Osteocyte (in vitro differentiated cells): ENCODE measurements at regions not wholly inside any gene's neighbourhood (a gene's known extent, or its start where the extent isn't known, plus 50 kb on each side); places are given as distances from the start of the nearest gene placed in this dataset.

ENCODE experiments used
- DNase-seq: peaks from one replicate; pipeline ENCODE4 v3.0.0; 2021; ENCODE audit warnings: mixed read lengths; ENCODE audit not compliant: unreplicated experiment; ENCODE audit errors: extremely low spot score
- H3K27ac Mint-ChIP-seq: one replicate; pipeline ENCODE4 v1.8.0; 2021; ENCODE audit warnings: mild to moderate bottlenecking, mixed read lengths; ENCODE audit not compliant: unreplicated experiment
- H3K27me3 Mint-ChIP-seq: one replicate; pipeline ENCODE4 v1.8.0; 2021; ENCODE audit warnings: mixed read lengths; ENCODE audit not compliant: unreplicated experiment
- H3K36me3 Mint-ChIP-seq: one replicate; pipeline ENCODE4 v1.8.0; 2021; ENCODE audit warnings: mixed read lengths; ENCODE audit not compliant: unreplicated experiment
- H3K4me1 Mint-ChIP-seq: one replicate; pipeline ENCODE4 v1.8.0; 2021; ENCODE audit warnings: mixed read lengths; ENCODE audit not compliant: unreplicated experiment
- H3K4me3 Mint-ChIP-seq: one replicate; pipeline ENCODE4 v1.8.0; 2021; ENCODE audit warnings: mild to moderate bottlenecking, moderate library complexity, mixed read lengths; ENCODE audit not compliant: unreplicated experiment
- H3K9me3 Mint-ChIP-seq: one replicate; pipeline ENCODE4 v1.8.0; 2021; ENCODE audit warnings: mixed read lengths; ENCODE audit not compliant: unreplicated experiment
- TF ChIP-seq, protein P1 (sequence below): fragments of 200-600 bp; sonication (generic); IDR thresholded peaks from 2 replicates; pipeline ENCODE4 v1.5.0; 2021; ENCODE audit warnings: antibody characterized with exemption, mild to moderate bottlenecking, moderate library complexity

DNA sequence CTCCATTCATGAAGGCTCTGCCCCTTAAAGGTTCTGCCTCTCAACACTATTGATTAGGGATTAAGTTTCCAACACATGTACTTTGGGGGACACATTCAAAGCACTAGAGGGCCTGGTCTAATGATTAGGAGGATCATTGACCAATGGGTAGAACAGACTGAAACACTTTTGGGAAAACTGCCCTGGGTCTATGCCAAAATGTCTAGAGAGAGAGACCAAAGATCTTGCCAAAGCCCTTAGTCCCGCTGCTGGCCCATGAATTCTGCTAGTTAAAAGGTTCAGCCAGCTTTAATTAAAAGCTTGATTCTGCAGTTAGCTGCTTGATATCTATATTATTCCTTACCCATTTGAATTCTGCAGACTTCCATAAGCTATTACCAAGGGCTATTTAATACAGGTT, 613.2 kb downstream of the SLC4A3 start:
- Mint-ChIP-seq H3K36me3 (no peaks in the 10 kb centered on the region), H3K4me1 (peaks cover 16% of the 10 kb centered on the region), H3K4me3 (no peak overlapping the region), H3K9me3 (peaks cover 5% of the 10 kb centered on the region), H3K27ac (no peak overlapping the region), H3K27me3 (no peaks in the 10 kb centered on the region)
- no peak for DNase-seq
- TF ChIP-seq, protein P1, sequence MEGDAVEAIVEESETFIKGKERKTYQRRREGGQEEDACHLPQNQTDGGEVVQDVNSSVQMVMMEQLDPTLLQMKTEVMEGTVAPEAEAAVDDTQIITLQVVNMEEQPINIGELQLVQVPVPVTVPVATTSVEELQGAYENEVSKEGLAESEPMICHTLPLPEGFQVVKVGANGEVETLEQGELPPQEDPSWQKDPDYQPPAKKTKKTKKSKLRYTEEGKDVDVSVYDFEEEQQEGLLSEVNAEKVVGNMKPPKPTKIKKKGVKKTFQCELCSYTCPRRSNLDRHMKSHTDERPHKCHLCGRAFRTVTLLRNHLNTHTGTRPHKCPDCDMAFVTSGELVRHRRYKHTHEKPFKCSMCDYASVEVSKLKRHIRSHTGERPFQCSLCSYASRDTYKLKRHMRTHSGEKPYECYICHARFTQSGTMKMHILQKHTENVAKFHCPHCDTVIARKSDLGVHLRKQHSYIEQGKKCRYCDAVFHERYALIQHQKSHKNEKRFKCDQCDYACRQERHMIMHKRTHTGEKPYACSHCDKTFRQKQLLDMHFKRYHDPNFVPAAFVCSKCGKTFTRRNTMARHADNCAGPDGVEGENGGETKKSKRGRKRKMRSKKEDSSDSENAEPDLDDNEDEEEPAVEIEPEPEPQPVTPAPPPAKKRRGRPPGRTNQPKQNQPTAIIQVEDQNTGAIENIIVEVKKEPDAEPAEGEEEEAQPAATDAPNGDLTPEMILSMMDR: no peak

GRCh38 chr2:220241423-220241822, 614.0 kb downstream of the SLC4A3 start:
- TF ChIP-seq, protein P1: no peak
- Mint-ChIP-seq H3K9me3 (no peaks in the 10 kb centered on the region), H3K27ac (no peak overlapping the region), H3K36me3 (no peaks in the 10 kb centered on the region), H3K27me3 (no peaks in the 10 kb centered on the region), H3K4me1 (peaks cover 19% of the 10 kb centered on the region), H3K4me3 (no peak overlapping the region)
- no peak for DNase-seq

DNA sequence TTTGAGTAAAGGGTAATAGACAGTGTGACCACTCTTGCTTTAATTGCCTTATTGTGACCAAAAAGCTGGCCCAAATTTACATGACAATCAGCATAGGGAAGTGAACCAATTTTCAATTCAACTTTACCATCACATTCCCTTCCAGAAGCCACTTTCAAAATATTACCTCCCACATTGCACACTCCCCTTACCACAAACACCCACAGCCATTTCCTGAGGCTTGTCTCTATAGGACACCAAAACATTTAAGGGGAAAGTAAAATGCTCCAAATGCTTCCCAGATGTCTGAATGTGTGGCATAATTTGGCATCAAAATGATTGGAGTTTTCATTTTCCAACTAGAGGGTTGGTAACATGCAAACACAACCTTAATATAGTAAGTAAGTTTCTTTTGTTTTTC, 616.1 kb downstream of the SLC4A3 start:
- H3K36me3 Mint-ChIP-seq: no peaks in the 10 kb centered on the region
- H3K27ac Mint-ChIP-seq: no peak overlapping the region
- TF ChIP-seq, protein P1: no peak
- H3K9me3 Mint-ChIP-seq: no peaks in the 10 kb centered on the region
- no peak for DNase-seq
- H3K4me1 Mint-ChIP-seq: peaks cover 24% of the 10 kb centered on the region
- H3K27me3 Mint-ChIP-seq: no peaks in the 10 kb centered on the region
- H3K4me3 Mint-ChIP-seq: no peak overlapping the region

GRCh38 chr2:220246386-220246785, 619.0 kb downstream of the SLC4A3 start:
- no peaks in the 10 kb centered on the region for H3K27me3 Mint-ChIP-seq
- peaks cover 2% of the 10 kb centered on the region for H3K36me3 Mint-ChIP-seq
- peaks cover 8% of the 10 kb centered on the region for H3K9me3 Mint-ChIP-seq
- TF ChIP-seq, protein P1: no peak
- DNase-seq: no peak
- no peak overlapping the region for H3K27ac Mint-ChIP-seq
- H3K4me1 Mint-ChIP-seq: peaks cover 22% of the 10 kb centered on the region
- H3K4me3 Mint-ChIP-seq: no peak overlapping the region

- no peaks in the 10 kb centered on the region for H3K27me3 Mint-ChIP-seq
- TF ChIP-seq, protein P1: no peak
- DNase-seq: no peak
- peaks cover 16% of the 10 kb centered on the region for H3K4me1 Mint-ChIP-seq
- no peak overlapping the region for H3K4me3 Mint-ChIP-seq
- peaks cover 2% of the 10 kb centered on the region for H3K36me3 Mint-ChIP-seq
- H3K27ac Mint-ChIP-seq: no peak overlapping the region
- H3K9me3 Mint-ChIP-seq: peaks cover 12% of the 10 kb centered on the region
These were observed 620.3 kb downstream of the SLC4A3 start for GRCh38 chr2:220247588-220248350.
